PC-9 (cell line): ENCODE measurements at regions not wholly inside any gene's neighbourhood (a gene's known extent, or its start where the extent isn't known, plus 50 kb on each side); places are given as distances from the start of the nearest gene placed in this dataset.

ENCODE experiments used
- CTCF ChIP-seq: fragments of 200-600 bp; sonication (generic); conservative IDR thresholded peaks from 2 replicates; pipeline ENCODE4 v1.6.1; 2017; ENCODE audit warnings: mixed run types, antibody characterized with exemption, mild to moderate bottlenecking, moderate library complexity
- EZH2 ChIP-seq: fragments of 200-600 bp; sonication (generic); IDR thresholded peaks from 2 replicates; pipeline ENCODE4 v1.8.0; 2017; ENCODE audit warnings: antibody characterized with exemption, low read depth

- TF ChIP-seq CTCF (no peak), EZH2 (no peak)
These were observed 824.0 kb upstream of the ID2 start for GRCh38 chr2:7857904-7858303.
